Adrenal gland (tissue), 9 donors: ENCODE measurements at regions not wholly inside any gene's neighbourhood (a gene's known extent, or its start where the extent isn't known, plus 50 kb on each side); places are given as distances from the start of the nearest gene placed in this dataset.
A peak's percentile ranks its signal among the peaks of the same experiment; 100 is the strongest.

Experiments
- DNase-seq, 7 donors: peaks; one replicate each; pipeline ENCODE4 v3.0.0-alpha.2; 2019 to 2020
- H3K27ac ChIP-seq, 5 donors: fragments of 200-600 bp; sonication (generic) in 4 of 5; 1 replicate in 3 of 5; 2 replicates in 2 of 5; pipeline versions ENCODE4 v1.5.1 to v1.8.0; 2016 to 2020; ENCODE audit warnings: mild to moderate bottlenecking in 1 of 5
- H3K27me3 ChIP-seq: fragments of 200-600 bp; 2 replicates; pipeline ENCODE4 v1.8.0; 2021
- H3K36me3 ChIP-seq, 2 donors: fragments of 200-600 bp; replicated peaks in 1 of 2; 1 replicate in 1 of 2; 2 replicates in 1 of 2; pipeline versions ENCODE4 v1.5.1 to v1.8.0; 2018 to 2022
- H3K4me1 ChIP-seq, 2 donors: fragments of 200-600 bp; replicated peaks in 1 of 2; 1 replicate in 1 of 2; 2 replicates in 1 of 2; pipeline versions ENCODE4 v1.5.1 to v1.8.0; 2018 to 2021
- H3K4me3 ChIP-seq, 4 donors: fragments of 200-600 bp; sonication (generic) in 3 of 4; one replicate each; pipeline ENCODE4 v1.5.1; 2016 to 2018
- H3K9me3 ChIP-seq, 3 donors: fragments of 200-600 bp; sonication (generic) in 1 of 3; replicated peaks in 1 of 3; 1 replicate in 2 of 3; 2 replicates in 1 of 3; pipeline versions ENCODE4 v1.5.1 to v1.8.0; 2016 to 2021
- POLR2A ChIP-seq, 2 donors: fragments of 450-650 bp; IDR thresholded peaks; one replicate each; pipeline ENCODE4 v1.6.1; 2017; ENCODE audit warnings: antibody characterized with exemption in 2 of 2, mild to moderate bottlenecking in 2 of 2, moderate library complexity in 1 of 2
- WGBS, 4 donors: extraction: QIAGEN DNeasy Blood & Tissue Kit in 2 of 4; methylation state at CpG; one replicate each; pipeline versions ENCODE4 v1.1.5 to v1.1.7; 2013 to 2017; 5-methylcytosine and 5-hydroxymethylcytosine counted together
- intact Hi-C, 2 donors: fragments of 100-400 bp; cut with DNase I; formaldehyde crosslinking; loops; one replicate each; pipeline versions ENCODE4 v1.14.1 to v1.15.0; 2022 to 2023
- TF ChIP-seq, protein P1 (sequence below), 6 experiments: fragments of 450-650 bp in 4 of 6; fragments of 200-600 bp in 2 of 6; sonication (generic) in 1 of 6; IDR thresholded peaks; 1 replicate in 5 of 6; 2 replicates in 1 of 6; pipeline versions ENCODE4 v1.5.1 to v1.8.0; 2016 to 2021; ENCODE audit warnings: antibody characterized with exemption in 6 of 6, mild to moderate bottlenecking in 2 of 6, moderate library complexity in 1 of 6
- donor health status: healthy with polysubstance abuse.
- donor health status: Bipolar disorder and iron deficiency.
- donor health status: DM: yes; HTN: yes; CAD: no.
- donor health status: DM: no; HTN: no; CAD: no.
- donor health status: DM: no; HTN: no; CAD: no.

DNA sequence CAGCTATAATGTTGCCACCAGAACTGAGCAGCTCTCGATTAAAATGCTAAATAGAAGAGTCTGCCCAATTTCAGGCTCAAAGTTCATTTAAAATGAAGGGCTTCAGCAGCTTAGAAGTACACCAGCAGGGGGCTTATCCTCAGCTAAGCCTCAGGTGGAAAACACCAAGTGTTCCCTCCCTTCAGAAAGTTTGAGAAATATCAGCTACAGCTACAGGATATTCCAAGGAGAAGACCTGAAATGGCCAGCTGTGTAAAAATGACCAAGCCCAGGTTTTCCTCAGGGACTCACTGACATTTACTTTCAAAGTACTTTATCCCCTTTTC is 395.4 kb downstream of the DTWD2 start:
- H3K4me3 ChIP-seq: no peak overlapping the region
- no peak overlapping the region for H3K27ac ChIP-seq
- no peaks in the 10 kb centered on the region for H3K9me3 ChIP-seq
- intact Hi-C loops: no loop called here
- TF ChIP-seq POLR2A (IDR thresholded peaks at IDR 0.05): no peak
- TF ChIP-seq, protein P1, sequence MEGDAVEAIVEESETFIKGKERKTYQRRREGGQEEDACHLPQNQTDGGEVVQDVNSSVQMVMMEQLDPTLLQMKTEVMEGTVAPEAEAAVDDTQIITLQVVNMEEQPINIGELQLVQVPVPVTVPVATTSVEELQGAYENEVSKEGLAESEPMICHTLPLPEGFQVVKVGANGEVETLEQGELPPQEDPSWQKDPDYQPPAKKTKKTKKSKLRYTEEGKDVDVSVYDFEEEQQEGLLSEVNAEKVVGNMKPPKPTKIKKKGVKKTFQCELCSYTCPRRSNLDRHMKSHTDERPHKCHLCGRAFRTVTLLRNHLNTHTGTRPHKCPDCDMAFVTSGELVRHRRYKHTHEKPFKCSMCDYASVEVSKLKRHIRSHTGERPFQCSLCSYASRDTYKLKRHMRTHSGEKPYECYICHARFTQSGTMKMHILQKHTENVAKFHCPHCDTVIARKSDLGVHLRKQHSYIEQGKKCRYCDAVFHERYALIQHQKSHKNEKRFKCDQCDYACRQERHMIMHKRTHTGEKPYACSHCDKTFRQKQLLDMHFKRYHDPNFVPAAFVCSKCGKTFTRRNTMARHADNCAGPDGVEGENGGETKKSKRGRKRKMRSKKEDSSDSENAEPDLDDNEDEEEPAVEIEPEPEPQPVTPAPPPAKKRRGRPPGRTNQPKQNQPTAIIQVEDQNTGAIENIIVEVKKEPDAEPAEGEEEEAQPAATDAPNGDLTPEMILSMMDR (IDR thresholded peaks at IDR 0.05): no peak
- no peaks in the 10 kb centered on the region for H3K4me1 ChIP-seq
- no peak for DNase-seq
- no peaks in the 10 kb centered on the region for H3K27me3 ChIP-seq
- 70 to 81% (median 79%) methylated on average over 1 of the region's 1 CpG for WGBS, 4 donors
- no peaks in the 10 kb centered on the region for H3K36me3 ChIP-seq

- peak in 1 of 7 donors; percentile 58 for DNase-seq
- H3K36me3 ChIP-seq: no peaks in the 10 kb centered on the region
- TF ChIP-seq, protein P1 (IDR thresholded peaks at IDR 0.05): no peak
- no peak for TF ChIP-seq POLR2A (IDR thresholded peaks at IDR 0.05)
- H3K27ac ChIP-seq: no peak overlapping the region
- H3K27me3 ChIP-seq: no peaks in the 10 kb centered on the region
- H3K4me1 ChIP-seq: no peaks in the 10 kb centered on the region
- no peak overlapping the region for H3K4me3 ChIP-seq
- WGBS, 4 donors: 48 to 81% (median 63%) methylated on average over 5 of the region's 5 CpGs
- no peaks in the 10 kb centered on the region for H3K9me3 ChIP-seq
- intact Hi-C loops: no loop called here
Measured at GRCh38 chr5:118592229-118593002, 395.9 kb downstream of the DTWD2 start.

GRCh38 chr5:118590806-118591205 is 397.5 kb downstream of the DTWD2 start:
- Histone ChIP-seq H3K4me1 (no peaks in the 10 kb centered on the region), H3K4me3 (no peak overlapping the region), H3K27ac (no peak overlapping the region), H3K9me3 (no peaks in the 10 kb centered on the region), H3K27me3 (no peaks in the 10 kb centered on the region), H3K36me3 (no peaks in the 10 kb centered on the region)
- DNase-seq: no peak
- TF ChIP-seq, protein P1 (IDR thresholded peaks at IDR 0.05): no peak
- 91 to 97% (median 96%) methylated on average over 2 of the region's 2 CpGs for WGBS, 4 donors
- intact Hi-C loops: no loop called here

- H3K27ac ChIP-seq: no peak overlapping the region
- H3K4me3 ChIP-seq: no peak overlapping the region
- WGBS, 4 donors: 61 to 67% (median 62%) methylated on average over 5 of the region's 5 CpGs
- no peaks in the 10 kb centered on the region for H3K9me3 ChIP-seq
- DNase-seq: no peak
- intact Hi-C loops: no loop called here
- no peaks in the 10 kb centered on the region for H3K36me3 ChIP-seq
- no peaks in the 10 kb centered on the region for H3K27me3 ChIP-seq
- H3K4me1 ChIP-seq: no peaks in the 10 kb centered on the region
- TF ChIP-seq, protein P1 (IDR thresholded peaks at IDR 0.05): no peak
- no peak for TF ChIP-seq POLR2A (IDR thresholded peaks at IDR 0.05)
Measured at GRCh38 chr5:118580949-118581348, 407.4 kb downstream of the DTWD2 start.
